OCI-LY3 (cell line): ENCODE measurements at regions not wholly inside any gene's neighbourhood (a gene's known extent, or its start where the extent isn't known, plus 50 kb on each side); places are given as distances from the start of the nearest gene placed in this dataset.

Source experiments
- H2AFZ ChIP-seq: fragments of 200-600, 300-600 bp; shearing (Covaris generic); 2 replicates; pipeline ENCODE4 v1.6.0; 2014; ENCODE audit warnings: antibody characterized with exemption, low read depth, low read length
- H3K27ac ChIP-seq: fragments of 200-600, 300-600 bp; sonication (generic); 2 replicates; pipeline ENCODE4 v1.5.1; 2014; ENCODE audit warnings: mild to moderate bottlenecking, low read length, moderate library complexity, mixed read lengths
- H3K27me3 ChIP-seq: fragments of 200-600, 300-600 bp; sonication (generic); 2 replicates; pipeline ENCODE4 v1.6.1; 2014; ENCODE audit warnings: low read depth, low read length, mixed read lengths
- H3K36me3 ChIP-seq: fragments of 200-600, 300-600 bp; sonication (generic); replicated peaks from 2 replicates; pipeline ENCODE3; 2014; ENCODE audit warnings: low read depth, low read length, mixed read lengths
- H3K4me1 ChIP-seq: fragments of 300-600, 200-600 bp; sonication (generic); 2 replicates; pipeline ENCODE4 v1.6.1; 2014; ENCODE audit warnings: low read length, mixed read lengths
- H3K4me2 ChIP-seq: fragments of 200-600, 300-600 bp; sonication (generic); 2 replicates; pipeline ENCODE4 v1.6.1; 2014; ENCODE audit warnings: low read length, mixed read lengths
- H3K4me3 ChIP-seq: fragments of 300-600, 200-600 bp; sonication (generic); 2 replicates; pipeline ENCODE4 v1.5.1; 2014; ENCODE audit warnings: antibody characterized with exemption, mild to moderate bottlenecking, low read length, moderate library complexity
- H3K79me2 ChIP-seq: fragments of 300-600, 200-600 bp; shearing (Covaris generic); 2 replicates; pipeline ENCODE4 v1.6.1; 2014; ENCODE audit warnings: mild to moderate bottlenecking, low read length, mixed read lengths
- H3K9ac ChIP-seq: fragments of 300-600, 200-600 bp; shearing (Covaris generic); 2 replicates; pipeline ENCODE4 v1.6.0; 2014; ENCODE audit warnings: mild to moderate bottlenecking, low read length, moderate library complexity
- H3K9me3 ChIP-seq: fragments of 200-600, 300-600 bp; shearing (Covaris generic); 2 replicates; pipeline ENCODE4 v1.6.1; 2014; ENCODE audit warnings: low read length, mixed read lengths; ENCODE audit not compliant: insufficient read depth
- H4K20me1 ChIP-seq: fragments of 200-600, 300-600 bp; sonication (generic); 2 replicates; pipeline ENCODE4 v1.6.1; 2016; ENCODE audit warnings: low read length, mixed read lengths; ENCODE audit not compliant: insufficient read depth
- CTCF ChIP-seq: fragments of 200-600, 300-600 bp; sonication (generic); IDR thresholded peaks from 2 replicates; pipeline ENCODE4 v1.5.1; 2014; ENCODE audit warnings: antibody characterized with exemption, low read length, low read depth
- EZH2phosphoT487 ChIP-seq: fragments of 200-600 bp; shearing (Covaris generic); IDR thresholded peaks from 2 replicates; pipeline ENCODE4 v1.6.1; 2018; ENCODE audit warnings: antibody characterized with exemption, mixed run types, low read depth

GRCh38 chr1:223048026-223048425, 95.0 kb downstream of the TLR5 start:
- no peaks in the 10 kb centered on the region for H3K79me2 ChIP-seq
- no peak overlapping the region for H3K9ac ChIP-seq
- H3K27ac ChIP-seq = no peak overlapping the region
- peaks cover 14% of the 10 kb centered on the region; the same call in 1 of the 2 replicates for H3K27me3 ChIP-seq
- H3K36me3 ChIP-seq = no peaks in the 10 kb centered on the region
- TF ChIP-seq CTCF (no peak), EZH2phosphoT487 (no peak)
- no peak overlapping the region for H3K4me2 ChIP-seq
- H3K4me1 ChIP-seq = no peaks in the 10 kb centered on the region
- H3K4me3 ChIP-seq = no peak overlapping the region
- no peak overlapping the region for H2AFZ ChIP-seq
- peaks cover 5% of the 10 kb centered on the region; the same call in 1 of the 2 replicates for H3K9me3 ChIP-seq
- H4K20me1 ChIP-seq = no peaks in the 10 kb centered on the region

- H3K79me2 ChIP-seq = no peaks in the 10 kb centered on the region
- no peaks in the 10 kb centered on the region for H3K9me3 ChIP-seq
- no peak overlapping the region for H3K4me2 ChIP-seq
- H4K20me1 ChIP-seq = no peaks in the 10 kb centered on the region
- TF ChIP-seq CTCF (no peak), EZH2phosphoT487 (no peak)
- no peaks in the 10 kb centered on the region for H3K36me3 ChIP-seq
- H3K4me1 ChIP-seq = no peaks in the 10 kb centered on the region
- no peak overlapping the region for H3K27ac ChIP-seq
- no peak overlapping the region for H3K9ac ChIP-seq
- H3K4me3 ChIP-seq = no peak overlapping the region
- no peak overlapping the region for H2AFZ ChIP-seq
- H3K27me3 ChIP-seq = peaks cover 18% of the 10 kb centered on the region; the same call in 1 of the 2 replicates
Measured at GRCh38 chr1:223052462-223052861, 90.6 kb downstream of the TLR5 start.

GRCh38 chr1:223052931-223053330, 90.1 kb downstream of the TLR5 start:
- H3K4me2 ChIP-seq = no peak overlapping the region
- H3K27me3 ChIP-seq = peaks cover 16% of the 10 kb centered on the region; the same call in 1 of the 2 replicates
- H3K4me1 ChIP-seq = no peaks in the 10 kb centered on the region
- H3K79me2 ChIP-seq = no peaks in the 10 kb centered on the region
- H2AFZ ChIP-seq = no peak overlapping the region
- no peak overlapping the region for H3K4me3 ChIP-seq
- no peak overlapping the region for H3K27ac ChIP-seq
- no peaks in the 10 kb centered on the region for H3K36me3 ChIP-seq
- no peak for TF ChIP-seq EZH2phosphoT487
- TF ChIP-seq CTCF = no peak
- no peaks in the 10 kb centered on the region for H4K20me1 ChIP-seq
- H3K9ac ChIP-seq = no peak overlapping the region
- no peaks in the 10 kb centered on the region for H3K9me3 ChIP-seq

GRCh38 chr1:223056802-223057201, 86.2 kb downstream of the TLR5 start:
- Histone ChIP-seq H3K4me2 (no peak overlapping the region), H4K20me1 (no peaks in the 10 kb centered on the region), H3K4me1 (peaks cover 10% of the 10 kb centered on the region), H3K9me3 (no peaks in the 10 kb centered on the region), H3K27ac (no peak overlapping the region), H3K9ac (no peak overlapping the region), H3K27me3 (peaks cover 22% of the 10 kb centered on the region), H3K36me3 (no peaks in the 10 kb centered on the region), H2AFZ (no peak overlapping the region), H3K4me3 (no peak overlapping the region), H3K79me2 (no peaks in the 10 kb centered on the region)
- TF ChIP-seq CTCF (no peak), EZH2phosphoT487 (no peak)
